Astrocyte (in vitro differentiated cells and primary cell): ENCODE measurements at regions not wholly inside any gene's neighbourhood (a gene's known extent, or its start where the extent isn't known, plus 50 kb on each side); places are given as distances from the start of the nearest gene placed in this dataset.
"Not testable (repeated sequence)": the region's sequence is repeated elsewhere in the genome, so short reads cannot be mapped to it uniquely, and the experiment has no call there.

Source experiments
- DNase-seq: peaks from one replicate; pipeline ENCODE4 v3.0.0-alpha.2; 2010; ENCODE audit warnings: low read depth
- FAIRE-seq: peaks from 2 replicates; lab custom pipeline; 2011; peaks lifted over from hg19 to GRCh38; lab: Jason Lieb, UNC
- H2AFZ ChIP-seq: 2 replicates; pipeline ENCODE4 v1.6.0; 2012; ENCODE audit warnings: low read depth, low read length, inconsistent platforms
- H3K27ac ChIP-seq: 2 replicates; pipeline ENCODE4 v1.5.1; 2011; ENCODE audit warnings: low read depth, low read length, inconsistent platforms
- H3K27me3 ChIP-seq: 2 replicates; pipeline ENCODE4 v1.6.0; 2011; ENCODE audit warnings: low read length, inconsistent platforms; ENCODE audit not compliant: insufficient read depth
- H3K36me3 ChIP-seq: 2 replicates; pipeline ENCODE4 v1.5.1; 2011; ENCODE audit warnings: low read length, inconsistent platforms; ENCODE audit not compliant: insufficient read depth
- H3K4me1 ChIP-seq: 2 replicates; pipeline ENCODE4 v1.5.1; 2011; ENCODE audit warnings: low read length, inconsistent platforms; ENCODE audit not compliant: insufficient read depth
- H3K4me2 ChIP-seq: 2 replicates; pipeline ENCODE4 v1.6.0; 2012; ENCODE audit warnings: low read length, inconsistent platforms
- H3K4me3 ChIP-seq: 2 replicates; pipeline ENCODE4 v1.5.1; 2011; ENCODE audit warnings: low read depth, mild to moderate bottlenecking, low read length, inconsistent platforms; ENCODE audit not compliant: insufficient read depth
- H3K79me2 ChIP-seq: 2 replicates; pipeline ENCODE4 v1.6.0; 2012; ENCODE audit warnings: mild to moderate bottlenecking, low read length, inconsistent platforms; ENCODE audit not compliant: insufficient read depth
- H3K9ac ChIP-seq: 2 replicates; pipeline ENCODE4 v1.6.0; 2012; ENCODE audit warnings: mild to moderate bottlenecking, low read length, inconsistent platforms
- H3K9me3 ChIP-seq: 2 replicates; pipeline ENCODE4 v1.5.1; 2012; ENCODE audit warnings: low read depth, mild to moderate bottlenecking, low read length, inconsistent platforms; ENCODE audit not compliant: insufficient read depth
- H4K20me1 ChIP-seq: 2 replicates; pipeline ENCODE4 v1.6.0; 2012; ENCODE audit warnings: low read length, inconsistent platforms; ENCODE audit not compliant: insufficient read depth
- H3K27ac Mint-ChIP-seq: one replicate; pipeline ENCODE4 v1.8.0; 2021; ENCODE audit warnings: mild to moderate bottlenecking, mixed read lengths; ENCODE audit not compliant: unreplicated experiment
- H3K27me3 Mint-ChIP-seq: one replicate; pipeline ENCODE4 v1.8.0; 2021; ENCODE audit warnings: low read depth, mixed read lengths; ENCODE audit not compliant: unreplicated experiment
- H3K36me3 Mint-ChIP-seq: one replicate; pipeline ENCODE4 v1.8.0; 2021; ENCODE audit warnings: low read depth, mixed read lengths; ENCODE audit not compliant: unreplicated experiment
- H3K4me1 Mint-ChIP-seq: one replicate; pipeline ENCODE4 v1.8.0; 2021; ENCODE audit warnings: low read depth, mixed read lengths; ENCODE audit not compliant: unreplicated experiment
- H3K4me3 Mint-ChIP-seq: one replicate; pipeline ENCODE4 v1.8.0; 2021; ENCODE audit warnings: mild to moderate bottlenecking, moderate library complexity, mixed read lengths; ENCODE audit not compliant: unreplicated experiment
- H3K9me3 Mint-ChIP-seq: one replicate; pipeline ENCODE4 v1.8.0; 2021; ENCODE audit warnings: mild to moderate bottlenecking, mixed read lengths; ENCODE audit not compliant: unreplicated experiment
- EZH2 ChIP-seq: IDR thresholded peaks from 2 replicates; pipeline ENCODE4 v1.6.1; 2012; ENCODE audit warnings: mild to moderate bottlenecking, low read length, inconsistent platforms; ENCODE audit not compliant: insufficient read depth
- TF ChIP-seq, protein P1 (sequence below): IDR thresholded peaks from 2 replicates; pipeline ENCODE4 v1.5.1; 2011; ENCODE audit warnings: low read depth, mild to moderate bottlenecking, inconsistent platforms, low read length, moderate library complexity; ENCODE audit not compliant: insufficient read depth

DNA sequence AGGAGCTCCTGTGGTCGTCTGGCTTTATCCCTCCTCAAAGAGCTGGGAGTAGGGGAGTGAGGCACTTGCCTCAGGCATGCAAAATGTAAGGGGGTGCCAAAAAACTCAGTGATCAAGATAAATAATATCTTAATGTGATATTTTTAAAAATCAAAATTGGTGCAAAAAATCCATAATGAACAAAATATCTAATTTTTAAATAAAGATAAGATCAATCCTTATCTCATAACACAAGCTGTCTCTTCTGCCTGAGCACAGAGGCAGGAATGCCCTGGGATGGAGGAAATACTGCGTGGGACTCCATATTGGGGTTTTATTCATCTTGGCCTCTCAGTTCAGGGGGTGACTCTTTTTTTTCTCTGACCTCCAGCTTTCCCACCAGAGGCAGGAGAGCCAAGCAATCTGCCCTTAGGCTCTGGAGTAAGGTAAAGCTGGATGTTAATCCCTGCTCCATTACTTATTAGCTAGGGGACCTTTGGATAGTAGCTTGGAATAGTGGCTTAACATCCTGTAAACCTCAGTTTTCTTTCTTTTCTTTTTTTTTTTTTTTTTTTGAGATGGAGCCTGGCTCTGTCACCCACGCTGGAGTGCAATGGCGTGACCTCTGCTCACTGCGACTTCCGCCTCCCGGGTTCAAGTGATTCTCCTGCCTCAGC, 77.3 kb upstream of the NFASC start:
- Histone ChIP-seq H3K4me1 (no peaks in the 10 kb centered on the region), H3K4me3 (no peak overlapping the region), H3K79me2 (no peaks in the 10 kb centered on the region), H3K27me3 (peaks cover 25% of the 10 kb centered on the region), H3K9me3 (no peaks in the 10 kb centered on the region), H3K4me2 (no peak overlapping the region), H3K9ac (no peak overlapping the region), H3K27ac (no peak overlapping the region), H4K20me1 (no peaks in the 10 kb centered on the region), H3K36me3 (no peaks in the 10 kb centered on the region), H2AFZ (no peak overlapping the region)
- no peaks in the 10 kb centered on the region for H3K36me3 Mint-ChIP-seq
- TF ChIP-seq, protein P1, sequence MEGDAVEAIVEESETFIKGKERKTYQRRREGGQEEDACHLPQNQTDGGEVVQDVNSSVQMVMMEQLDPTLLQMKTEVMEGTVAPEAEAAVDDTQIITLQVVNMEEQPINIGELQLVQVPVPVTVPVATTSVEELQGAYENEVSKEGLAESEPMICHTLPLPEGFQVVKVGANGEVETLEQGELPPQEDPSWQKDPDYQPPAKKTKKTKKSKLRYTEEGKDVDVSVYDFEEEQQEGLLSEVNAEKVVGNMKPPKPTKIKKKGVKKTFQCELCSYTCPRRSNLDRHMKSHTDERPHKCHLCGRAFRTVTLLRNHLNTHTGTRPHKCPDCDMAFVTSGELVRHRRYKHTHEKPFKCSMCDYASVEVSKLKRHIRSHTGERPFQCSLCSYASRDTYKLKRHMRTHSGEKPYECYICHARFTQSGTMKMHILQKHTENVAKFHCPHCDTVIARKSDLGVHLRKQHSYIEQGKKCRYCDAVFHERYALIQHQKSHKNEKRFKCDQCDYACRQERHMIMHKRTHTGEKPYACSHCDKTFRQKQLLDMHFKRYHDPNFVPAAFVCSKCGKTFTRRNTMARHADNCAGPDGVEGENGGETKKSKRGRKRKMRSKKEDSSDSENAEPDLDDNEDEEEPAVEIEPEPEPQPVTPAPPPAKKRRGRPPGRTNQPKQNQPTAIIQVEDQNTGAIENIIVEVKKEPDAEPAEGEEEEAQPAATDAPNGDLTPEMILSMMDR = no peak
- no peak for TF ChIP-seq EZH2
- H3K4me3 Mint-ChIP-seq = no peak overlapping the region
- peaks cover 36% of the 10 kb centered on the region for H3K27me3 Mint-ChIP-seq
- FAIRE-seq (no peak), DNase-seq (no peak)
- H3K4me1 Mint-ChIP-seq = no peaks in the 10 kb centered on the region
- no peak overlapping the region for H3K27ac Mint-ChIP-seq
- peaks cover 3% of the 10 kb centered on the region for H3K9me3 Mint-ChIP-seq

DNA sequence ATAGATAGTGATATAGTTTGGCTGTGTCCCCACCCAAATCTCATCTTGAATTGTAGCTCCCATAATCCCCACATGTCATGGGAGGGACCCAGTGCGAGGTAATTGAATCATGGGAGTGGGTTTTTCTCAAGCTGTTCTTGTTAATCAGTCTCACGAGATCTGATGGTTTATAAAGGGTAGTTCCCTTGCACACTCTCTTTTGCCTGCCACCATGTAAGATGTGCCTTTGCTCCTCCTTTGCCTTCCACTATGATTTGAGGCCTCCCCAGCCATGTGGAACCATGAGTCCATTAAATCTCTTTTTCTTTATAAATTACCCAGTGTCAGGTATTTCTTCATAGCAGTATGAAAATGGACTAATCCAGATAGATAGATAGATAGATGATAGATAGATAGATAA, 73.8 kb upstream of the NFASC start:
- H3K27me3 Mint-ChIP-seq = peaks cover 44% of the 10 kb centered on the region
- peaks cover 14% of the 10 kb centered on the region for H3K27me3 ChIP-seq
- H3K36me3 ChIP-seq, H3K4me1 Mint-ChIP-seq, H3K9me3 Mint-ChIP-seq, H3K27ac Mint-ChIP-seq, H3K79me2 ChIP-seq, H3K4me3 Mint-ChIP-seq, H3K4me2 ChIP-seq, H3K9ac ChIP-seq, H3K36me3 Mint-ChIP-seq, H3K4me1 ChIP-seq, FAIRE-seq, H4K20me1 ChIP-seq, H3K27ac ChIP-seq, DNase-seq, H3K4me3 ChIP-seq, H3K9me3 ChIP-seq, H2AFZ ChIP-seq: not testable (repeated sequence)

DNA sequence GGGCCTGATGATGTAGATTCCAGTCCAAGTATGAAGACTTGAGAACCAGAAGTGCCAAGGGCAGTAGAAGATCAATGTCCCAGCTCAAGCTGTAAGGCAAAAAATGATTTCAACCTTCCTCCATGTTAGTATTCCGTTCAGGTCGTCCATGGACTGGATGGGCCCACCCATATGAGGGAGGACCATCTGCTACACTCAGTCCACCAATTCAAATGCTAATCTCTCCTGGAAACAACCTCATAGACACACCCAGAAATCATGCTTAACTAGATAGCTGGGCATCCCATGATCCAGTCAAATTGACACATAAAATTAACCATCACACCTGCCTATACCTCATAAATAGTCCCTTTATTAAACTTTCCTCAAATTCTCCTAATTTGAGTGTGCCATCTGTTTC, 73.3 kb upstream of the NFASC start:
- Histone ChIP-seq H3K27ac (no peak overlapping the region), H3K9ac (no peak overlapping the region), H4K20me1 (no peaks in the 10 kb centered on the region), H3K27me3 (peaks cover 12% of the 10 kb centered on the region), H3K9me3 (no peaks in the 10 kb centered on the region), H2AFZ (no peak overlapping the region), H3K4me2 (no peak overlapping the region), H3K36me3 (no peaks in the 10 kb centered on the region), H3K79me2 (no peaks in the 10 kb centered on the region), H3K4me3 (no peak overlapping the region), H3K4me1 (no peaks in the 10 kb centered on the region)
- no peak overlapping the region for H3K4me3 Mint-ChIP-seq
- no peaks in the 10 kb centered on the region for H3K4me1 Mint-ChIP-seq
- FAIRE-seq (no peak), DNase-seq (no peak)
- no peaks in the 10 kb centered on the region for H3K36me3 Mint-ChIP-seq
- H3K27me3 Mint-ChIP-seq = peaks cover 50% of the 10 kb centered on the region
- TF ChIP-seq EZH2 = no peak
- TF ChIP-seq, protein P1 = no peak
- H3K27ac Mint-ChIP-seq = no peak overlapping the region
- H3K9me3 Mint-ChIP-seq = peaks cover 3% of the 10 kb centered on the region
